OCI-LY7 (cell line): ENCODE measurements at regions not wholly inside any gene's neighbourhood (a gene's known extent, or its start where the extent isn't known, plus 50 kb on each side); places are given as distances from the start of the nearest gene placed in this dataset.

Experiments used
- BruUV-seq: library from RNA; stranded (reverse); fragments of 400-500 nt; replicated peaks from 2 replicates; lab custom pipeline; 2021; lab: Mats Ljungman, UMichigan
- CTCF ChIA-PET: fragments of 300-600 bp; sonication (Branson Sonifier 250); formaldehyde crosslinking; loops from one replicate; lab custom pipeline; 2022; ENCODE audit warnings: antibody characterized with exemption; ENCODE audit not compliant: unreplicated experiment; lab: Charles Lee
- POLR2A ChIA-PET: fragments of 300-600 bp; sonication (Branson Sonifier 250); formaldehyde crosslinking; loops from one replicate; lab custom pipeline; 2022; ENCODE audit warnings: antibody characterized with exemption; lab: Charles Lee
- DNase-seq: peaks from one replicate; pipeline ENCODE4 v3.0.0-alpha.2; 2015; ENCODE audit warnings: low spot score
- H2AFZ ChIP-seq: fragments of 200-600 bp; sonication (generic), shearing (Covaris generic); 2 replicates; pipeline ENCODE4 v1.6.1; 2014; ENCODE audit warnings: mild to moderate bottlenecking, antibody characterized with exemption, low read length, moderate library complexity
- H3K27ac ChIP-seq: fragments of 200-600 bp; sonication (generic); 2 replicates; pipeline ENCODE4 v1.5.1; 2014; ENCODE audit warnings: mixed run types, low read depth, mild to moderate bottlenecking, moderate library complexity, low read length, inconsistent platforms; ENCODE audit not compliant: poor library complexity, severe bottlenecking
- H3K36me3 ChIP-seq: fragments of 200-600 bp; sonication (generic); 2 replicates; pipeline ENCODE4 v1.6.1; 2014; ENCODE audit warnings: mild to moderate bottlenecking, antibody characterized with exemption, low read length, moderate library complexity, mixed read lengths; ENCODE audit not compliant: insufficient read depth
- H3K4me1 ChIP-seq: fragments of 200-600 bp; sonication (generic); 2 replicates; pipeline ENCODE4 v1.5.1; 2014; ENCODE audit warnings: mild to moderate bottlenecking, low read length; ENCODE audit not compliant: insufficient read depth, poor library complexity, severe bottlenecking
- H3K4me2 ChIP-seq: fragments of 200-600 bp; sonication (generic); 2 replicates; pipeline ENCODE4 v1.6.1; 2014; ENCODE audit warnings: mild to moderate bottlenecking, low read length
- H3K4me3 ChIP-seq: fragments of 200-600 bp; sonication (generic); 2 replicates; pipeline ENCODE4 v1.5.1; 2014; ENCODE audit warnings: mild to moderate bottlenecking, low read depth, low read length; ENCODE audit not compliant: poor library complexity, severe bottlenecking
- H3K79me2 ChIP-seq: fragments of 200-600 bp; sonication (generic); 2 replicates; pipeline ENCODE4 v1.6.1; 2016; ENCODE audit warnings: low read depth, mild to moderate bottlenecking, low read length, moderate library complexity, mixed read lengths; ENCODE audit not compliant: insufficient read depth
- H3K9me2 ChIP-seq: fragments of 200-600 bp; sonication (generic); 2 replicates; pipeline ENCODE4 v1.6.1; 2016; ENCODE audit warnings: mild to moderate bottlenecking, low read length, mixed read lengths; ENCODE audit not compliant: insufficient read depth
- H3K9me3 ChIP-seq: fragments of 200-600 bp; sonication (generic); 2 replicates; pipeline ENCODE4 v1.6.1; 2014; ENCODE audit warnings: mild to moderate bottlenecking, mixed run types, low read length, mixed read lengths
- H4K20me1 ChIP-seq: fragments of 200-600 bp; sonication (generic); 2 replicates; pipeline ENCODE4 v1.6.1; 2014; ENCODE audit warnings: mild to moderate bottlenecking, antibody characterized with exemption, low read length, moderate library complexity, mixed read lengths; ENCODE audit not compliant: insufficient read depth
- CTCF ChIP-seq: fragments of 200-600 bp; sonication (generic); conservative IDR thresholded peaks from 2 replicates; pipeline ENCODE4 v1.5.1; 2014; ENCODE audit warnings: mild to moderate bottlenecking, antibody characterized with exemption, low read length, moderate library complexity, mixed read lengths
- EZH2phosphoT487 ChIP-seq: fragments of 200-600 bp; sonication (generic); IDR thresholded peaks from 2 replicates; pipeline ENCODE4 v1.6.1; 2018; ENCODE audit warnings: low read depth, borderline replicate concordance, mild to moderate bottlenecking, mixed run types, antibody characterized with exemption, low read length, moderate library complexity, mixed read lengths
- intact Hi-C: fragments of 100-400 bp; cut with micrococcal nuclease; formaldehyde crosslinking; loops from one replicate; pipeline ENCODE4 v1.10.0; 2022; ENCODE audit not compliant: unreplicated experiment

- no peak for DNase-seq
- Histone ChIP-seq H3K9me2 (no peaks in the 10 kb centered on the region), H2AFZ (peak overlapping the region; percentile 90; the same call in 1 of the 2 replicates), H3K79me2 (no peaks in the 10 kb centered on the region), H3K36me3 (no peaks in the 10 kb centered on the region), H4K20me1 (no peaks in the 10 kb centered on the region), H3K4me1 (peaks cover 12% of the 10 kb centered on the region), H3K27ac (no peak overlapping the region), H3K9me3 (no peaks in the 10 kb centered on the region), H3K4me2 (no peak overlapping the region), H3K4me3 (no peak overlapping the region)
- intact Hi-C loops: no loop called here
- BruUV-seq: no TSS peak
- TF ChIP-seq EZH2phosphoT487 (no peak), CTCF (no peak)
- CTCF ChIA-PET: no interaction called here
- POLR2A ChIA-PET: interaction anchor here (0.7 to 2.1 kb wide), 5 partner anchors 14 to 680 kb away, joined by 3 to 10 read pairs (median 6); partner anchors contain the start of gene PITRM1
These were observed 67.3 kb upstream of the KLF6 start for GRCh38 chr10:3852147-3852904.

GRCh38 chr10:3850999-3851937 is 66.3 kb upstream of the KLF6 start:
- intact Hi-C loops: no loop called here
- Histone ChIP-seq H3K4me3 (no peak overlapping the region), H3K4me1 (peaks cover 12% of the 10 kb centered on the region), H3K4me2 (peak overlapping the region; percentile 40), H3K36me3 (no peaks in the 10 kb centered on the region), H3K79me2 (no peaks in the 10 kb centered on the region), H3K27ac (no peak overlapping the region), H3K9me3 (no peaks in the 10 kb centered on the region), H3K9me2 (no peaks in the 10 kb centered on the region), H4K20me1 (no peaks in the 10 kb centered on the region), H2AFZ (peak overlapping the region; percentile 90)
- POLR2A ChIA-PET: interaction anchor here (0.5 to 2.1 kb wide), 7 partner anchors 15 to 678 kb away, joined by 3 to 10 read pairs (median 4); partner anchors contain the start of gene PITRM1
- DNase-seq: peak; percentile 54
- BruUV-seq: no TSS peak
- CTCF ChIA-PET: no interaction called here
- no peak for TF ChIP-seq CTCF
- no peak for TF ChIP-seq EZH2phosphoT487
